GM12878 (cell line): ENCODE measurements at regions not wholly inside any gene's neighbourhood (a gene's known extent, or its start where the extent isn't known, plus 50 kb on each side); places are given as distances from the start of the nearest gene placed in this dataset.

Experiments
- ATAC-seq: fragments of 200-7000 bp; cut with Tn5 transposase; 3 replicates; pipeline ENCODE4 v1.9.1; 2020; ENCODE audit warnings: mild to moderate bottlenecking, moderate library complexity
- BruUV-seq: library from RNA; stranded (reverse); fragments of 400-500 nt; replicated peaks from 2 replicates; lab custom pipeline; 2021; lab: Mats Ljungman, UMichigan
- CTCF ChIA-PET: fragments of 300-600 bp; sonication (Branson Sonifier 250); formaldehyde crosslinking; extraction: SDS; loops from one replicate; lab custom pipeline; 2021; ENCODE audit warnings: inconsistent platforms; lab: Yijun Ruan, JAX
- POLR2A ChIA-PET: fragments of 350-600 bp; formaldehyde crosslinking; extraction: SDS; loops from one replicate; lab custom pipeline; 2021; ENCODE audit warnings: inconsistent platforms; lab: Charles Lee
- RAD21 ChIA-PET: fragments of 300-600 bp; sonication (Branson Sonifier 250); formaldehyde crosslinking; loops from one replicate; lab custom pipeline; 2023; ENCODE audit warnings: antibody characterized with exemption; ENCODE audit not compliant: unreplicated experiment; lab: Charles Lee
- SMC1A ChIA-PET: fragments of 300-600 bp; sonication (Branson Sonifier 250); formaldehyde crosslinking; loops from one replicate; lab custom pipeline; 2023; ENCODE audit not compliant: unreplicated experiment, uncharacterized antibody; lab: Charles Lee
- DNase-seq: peaks from one replicate; pipeline ENCODE4 v3.0.0-alpha.2; 2011; ENCODE audit warnings: low read depth, low spot score
- FAIRE-seq: peaks from 3 replicates; lab custom pipeline; 2011; peaks lifted over from hg19 to GRCh38; lab: Jason Lieb, UNC
- H2AFZ ChIP-seq: 2 replicates; pipeline ENCODE4 v1.6.0; 2011; ENCODE audit warnings: low read depth, low read length, control low read depth; ENCODE audit not compliant: control insufficient read depth
- H3K27ac ChIP-seq: 2 replicates; pipeline ENCODE4 v1.5.1; 2011; ENCODE audit warnings: control low read depth; ENCODE audit not compliant: control insufficient read depth, insufficient read depth
- H3K27me3 ChIP-seq, 2 experiments: replicated peaks in 1 of 2; 2 replicates each; pipeline versions ENCODE4 v1.6.0 to v1.6.1; 2011; ENCODE audit warnings: low read length in 1 of 2; ENCODE audit not compliant: control insufficient read depth in 2 of 2, insufficient read depth in 2 of 2
- H3K36me3 ChIP-seq, 2 experiments: 2 replicates each; pipeline ENCODE4 v1.5.1; 2011; ENCODE audit warnings: low read length in 1 of 2; ENCODE audit not compliant: control insufficient read depth in 2 of 2, insufficient read depth in 2 of 2
- H3K4me1 ChIP-seq: 2 replicates; pipeline ENCODE4 v1.6.1; 2011; ENCODE audit warnings: mild to moderate bottlenecking, low read length, moderate library complexity, mixed read lengths; ENCODE audit not compliant: control insufficient read depth, insufficient read depth
- H3K4me2 ChIP-seq: 2 replicates; pipeline ENCODE4 v1.6.0; 2011; ENCODE audit warnings: control low read depth; ENCODE audit not compliant: control insufficient read depth, insufficient read depth
- H3K4me3 ChIP-seq: fragments of 200-600 bp; sonication (generic); 2 replicates; pipeline ENCODE4 v1.5.1; 2016
- H3K79me2 ChIP-seq: 2 replicates; pipeline ENCODE4 v1.6.0; 2011; ENCODE audit warnings: low read length; ENCODE audit not compliant: control insufficient read depth, insufficient read depth
- H3K9ac ChIP-seq: 2 replicates; pipeline ENCODE4 v1.8.0; 2011; ENCODE audit warnings: low read length, control low read depth, mixed read lengths; ENCODE audit not compliant: control insufficient read depth, insufficient read depth
- H3K9me3 ChIP-seq: replicated peaks from 3 replicates; pipeline ENCODE4 v1.5.1; 2011; ENCODE audit warnings: mild to moderate bottlenecking, low read length; ENCODE audit not compliant: control insufficient read depth, insufficient read depth
- H4K20me1 ChIP-seq: 2 replicates; pipeline ENCODE4 v1.6.0; 2011; ENCODE audit not compliant: control insufficient read depth, insufficient read depth
- BMI1 ChIP-seq: fragments of 450-650 bp; IDR thresholded peaks from 2 replicates; pipeline ENCODE4 v1.6.1; 2016; ENCODE audit warnings: mild to moderate bottlenecking, moderate library complexity, borderline replicate concordance
- CREM ChIP-seq: IDR thresholded peaks from 2 replicates; pipeline ENCODE4 v1.6.1; 2014; ENCODE audit warnings: antibody characterized with exemption, low read depth
- HDAC6 ChIP-seq: fragments of 200-600 bp; sonication (generic); IDR thresholded peaks from one replicate; pipeline ENCODE4 v1.8.0; 2017; ENCODE audit warnings: antibody characterized with exemption; ENCODE audit not compliant: unreplicated experiment
- MTA2 ChIP-seq: fragments of 450-650 bp; IDR thresholded peaks from 2 replicates; pipeline ENCODE4 v1.6.1; 2016; ENCODE audit warnings: low read depth, mild to moderate bottlenecking, moderate library complexity
- RCOR1 ChIP-seq: conservative IDR thresholded peaks from 2 replicates; pipeline ENCODE4 v1.6.1; 2012; ENCODE audit warnings: low read depth, low read length, improper control_type of control experiment
- SIN3A ChIP-seq: IDR thresholded peaks from 2 replicates; pipeline ENCODE4 v1.6.1; 2012; ENCODE audit warnings: low read depth, low read length, improper control_type of control experiment
- SP1 ChIP-seq: IDR thresholded peaks from one replicate; pipeline ENCODE4 v1.6.1; 2011; ENCODE audit warnings: low read depth, low read length
- ZNF384 ChIP-seq: IDR thresholded peaks from 2 replicates; pipeline ENCODE4 v1.6.1; 2012; ENCODE audit warnings: low read depth, mild to moderate bottlenecking, low read length, improper control_type of control experiment, borderline replicate concordance
- WGBS: methylation state at CpG from one replicate; pipeline ENCODE4 v1.1.6; 2016; ENCODE audit warnings: low lambda C conversion rate; ENCODE audit not compliant: insufficient replicate concordance, insufficient coverage; ENCODE audit errors: missing lambda C conversion rate; 5-methylcytosine and 5-hydroxymethylcytosine counted together
- in situ Hi-C: fragments of 300-500 bp; cut with MboI; formaldehyde crosslinking; loops from 9 replicates; pipeline ENCODE4 v1.14.3; 2018; ENCODE audit warnings: mixed read lengths
- intact Hi-C: fragments of 100-400 bp; cut with micrococcal nuclease; formaldehyde crosslinking; loops from one replicate; pipeline ENCODE4 v1.14.2; 2022; ENCODE audit not compliant: unreplicated experiment
- TF ChIP-seq, protein P1 (sequence below): fragments of 450-650 bp; conservative IDR thresholded peaks from 2 replicates; pipeline ENCODE4 v1.6.1; 2017; ENCODE audit warnings: mild to moderate bottlenecking, moderate library complexity
- TF ChIP-seq, protein P2 (sequence below): fragments of 450-650 bp; IDR thresholded peaks from 2 replicates; pipeline ENCODE4 v1.6.1; 2017; ENCODE audit warnings: mild to moderate bottlenecking, low read depth, inconsistent platforms; ENCODE audit not compliant: poor library complexity, severe bottlenecking
- TF ChIP-seq, protein P3 (sequence below): fragments of 450-650 bp; IDR thresholded peaks from 2 replicates; pipeline ENCODE4 v1.6.1; 2018; ENCODE audit warnings: borderline replicate concordance, mild to moderate bottlenecking; ENCODE audit not compliant: partially characterized antibody

DNA sequence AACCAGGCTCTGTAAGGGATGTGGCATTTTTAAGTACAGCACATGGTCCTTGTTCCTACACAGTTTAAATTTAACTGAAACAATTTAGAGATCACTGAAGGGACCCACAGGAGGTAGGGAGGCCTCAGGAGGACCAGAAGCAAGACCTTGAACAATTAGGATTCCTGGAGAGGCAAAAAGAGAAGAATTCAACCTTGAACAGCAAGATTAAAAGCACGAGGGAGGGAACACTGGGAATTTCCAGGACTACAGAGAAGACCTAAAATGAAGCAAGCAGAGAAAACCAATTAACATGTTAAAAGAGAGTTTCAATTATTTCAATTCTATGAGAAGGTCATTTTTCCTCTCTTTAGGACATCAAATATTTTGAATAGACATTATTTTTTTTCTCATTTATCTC lies 160.3 kb downstream of the KCTD12 start:
- intact Hi-C loops (no loop called here), in situ Hi-C loops (no loop called here)
- FAIRE-seq (no peak), ATAC-seq (no peak), DNase-seq (no peak)
- H3K9ac ChIP-seq = no peak overlapping the region
- no peak overlapping the region for H3K4me3 ChIP-seq
- SMC1A ChIA-PET = no interaction called here
- no peaks in the 10 kb centered on the region for H4K20me1 ChIP-seq
- no peaks in the 10 kb centered on the region for H3K79me2 ChIP-seq
- TF ChIP-seq SP1 (no peak), RCOR1 (no peak), CREM (no peak), ZNF384 (no peak), SIN3A (no peak), BMI1 (no peak), MTA2 (no peak), HDAC6 (no peak)
- TF ChIP-seq, protein P1, sequence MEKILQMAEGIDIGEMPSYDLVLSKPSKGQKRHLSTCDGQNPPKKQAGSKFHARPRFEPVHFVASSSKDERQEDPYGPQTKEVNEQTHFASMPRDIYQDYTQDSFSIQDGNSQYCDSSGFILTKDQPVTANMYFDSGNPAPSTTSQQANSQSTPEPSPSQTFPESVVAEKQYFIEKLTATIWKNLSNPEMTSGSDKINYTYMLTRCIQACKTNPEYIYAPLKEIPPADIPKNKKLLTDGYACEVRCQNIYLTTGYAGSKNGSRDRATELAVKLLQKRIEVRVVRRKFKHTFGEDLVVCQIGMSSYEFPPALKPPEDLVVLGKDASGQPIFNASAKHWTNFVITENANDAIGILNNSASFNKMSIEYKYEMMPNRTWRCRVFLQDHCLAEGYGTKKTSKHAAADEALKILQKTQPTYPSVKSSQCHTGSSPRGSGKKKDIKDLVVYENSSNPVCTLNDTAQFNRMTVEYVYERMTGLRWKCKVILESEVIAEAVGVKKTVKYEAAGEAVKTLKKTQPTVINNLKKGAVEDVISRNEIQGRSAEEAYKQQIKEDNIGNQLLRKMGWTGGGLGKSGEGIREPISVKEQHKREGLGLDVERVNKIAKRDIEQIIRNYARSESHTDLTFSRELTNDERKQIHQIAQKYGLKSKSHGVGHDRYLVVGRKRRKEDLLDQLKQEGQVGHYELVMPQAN = no peak
- TF ChIP-seq, protein P2, sequence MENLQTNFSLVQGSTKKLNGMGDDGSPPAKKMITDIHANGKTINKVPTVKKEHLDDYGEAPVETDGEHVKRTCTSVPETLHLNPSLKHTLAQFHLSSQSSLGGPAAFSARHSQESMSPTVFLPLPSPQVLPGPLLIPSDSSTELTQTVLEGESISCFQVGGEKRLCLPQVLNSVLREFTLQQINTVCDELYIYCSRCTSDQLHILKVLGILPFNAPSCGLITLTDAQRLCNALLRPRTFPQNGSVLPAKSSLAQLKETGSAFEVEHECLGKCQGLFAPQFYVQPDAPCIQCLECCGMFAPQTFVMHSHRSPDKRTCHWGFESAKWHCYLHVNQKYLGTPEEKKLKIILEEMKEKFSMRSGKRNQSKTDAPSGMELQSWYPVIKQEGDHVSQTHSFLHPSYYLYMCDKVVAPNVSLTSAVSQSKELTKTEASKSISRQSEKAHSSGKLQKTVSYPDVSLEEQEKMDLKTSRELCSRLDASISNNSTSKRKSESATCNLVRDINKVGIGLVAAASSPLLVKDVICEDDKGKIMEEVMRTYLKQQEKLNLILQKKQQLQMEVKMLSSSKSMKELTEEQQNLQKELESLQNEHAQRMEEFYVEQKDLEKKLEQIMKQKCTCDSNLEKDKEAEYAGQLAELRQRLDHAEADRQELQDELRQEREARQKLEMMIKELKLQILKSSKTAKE = no peak
- TF ChIP-seq, protein P3, sequence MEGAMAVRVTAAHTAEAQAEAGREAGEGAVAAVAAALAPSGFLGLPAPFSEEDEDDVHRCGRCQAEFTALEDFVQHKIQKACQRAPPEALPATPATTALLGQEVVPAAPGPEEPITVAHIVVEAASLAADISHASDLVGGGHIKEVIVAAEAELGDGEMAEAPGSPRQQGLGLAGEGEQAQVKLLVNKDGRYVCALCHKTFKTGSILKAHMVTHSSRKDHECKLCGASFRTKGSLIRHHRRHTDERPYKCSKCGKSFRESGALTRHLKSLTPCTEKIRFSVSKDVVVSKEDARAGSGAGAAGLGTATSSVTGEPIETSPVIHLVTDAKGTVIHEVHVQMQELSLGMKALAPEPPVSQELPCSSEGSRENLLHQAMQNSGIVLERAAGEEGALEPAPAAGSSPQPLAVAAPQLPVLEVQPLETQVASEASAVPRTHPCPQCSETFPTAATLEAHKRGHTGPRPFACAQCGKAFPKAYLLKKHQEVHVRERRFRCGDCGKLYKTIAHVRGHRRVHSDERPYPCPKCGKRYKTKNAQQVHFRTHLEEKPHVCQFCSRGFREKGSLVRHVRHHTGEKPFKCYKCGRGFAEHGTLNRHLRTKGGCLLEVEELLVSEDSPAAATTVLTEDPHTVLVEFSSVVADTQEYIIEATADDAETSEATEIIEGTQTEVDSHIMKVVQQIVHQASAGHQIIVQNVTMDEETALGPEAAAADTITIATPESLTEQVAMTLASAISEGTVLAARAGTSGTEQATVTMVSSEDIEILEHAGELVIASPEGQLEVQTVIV = no peak
- no peak overlapping the region for H2AFZ ChIP-seq
- H3K27ac ChIP-seq = no peak overlapping the region
- no TSS peak for BruUV-seq
- H3K4me1 ChIP-seq = no peaks in the 10 kb centered on the region
- no peaks in the 10 kb centered on the region for H3K36me3 ChIP-seq
- CTCF ChIA-PET = no interaction called here
- 0% methylated on average over 1 of the region's 1 CpG for WGBS
- POLR2A ChIA-PET = no interaction called here
- no peaks in the 10 kb centered on the region for H3K27me3 ChIP-seq
- no peak overlapping the region for H3K4me2 ChIP-seq
- no peaks in the 10 kb centered on the region for H3K9me3 ChIP-seq
- RAD21 ChIA-PET = no interaction called here
